Right kidney (tissue), 1 donor: ENCODE measurements at regions not wholly inside any gene's neighbourhood (a gene's known extent, or its start where the extent isn't known, plus 50 kb on each side); places are given as distances from the start of the nearest gene placed in this dataset.

ENCODE experiments used
- DNase-seq: peaks from one replicate; pipeline ENCODE4 v3.0.0-alpha.2; 2016

GRCh38 chr3:104878395-104878794 is 488.3 kb upstream of the ALCAM start:
- DNase-seq, result no peak

GRCh38 chr3:104879919-104880318 is 486.8 kb upstream of the ALCAM start:
- DNase-seq, result no peak

- DNase-seq, result no peak
Observed at GRCh38 chr3:104885214-104885814, 481.4 kb upstream of the ALCAM start.

- no peak for DNase-seq
Observed at GRCh38 chr3:104886220-104886995, 480.3 kb upstream of the ALCAM start.

- no peak for DNase-seq
Observed at GRCh38 chr3:104887069-104887468, 479.6 kb upstream of the ALCAM start.

GRCh38 chr3:104887619-104888018 is 479.1 kb upstream of the ALCAM start:
- DNase-seq, result no peak

GRCh38 chr3:104892044-104892443 is 474.7 kb upstream of the ALCAM start:
- no peak for DNase-seq

- no peak for DNase-seq
Observed at GRCh38 chr3:104896624-104897023, 470.1 kb upstream of the ALCAM start.

- no peak for DNase-seq
Observed at GRCh38 chr3:104901396-104901795, 465.3 kb upstream of the ALCAM start.

GRCh38 chr3:104903064-104903463 is 463.6 kb upstream of the ALCAM start:
- DNase-seq, result no peak

GRCh38 chr3:104906001-104906639 is 460.6 kb upstream of the ALCAM start:
- no peak for DNase-seq

- DNase-seq, result no peak
Observed at GRCh38 chr3:104907507-104907906, 459.2 kb upstream of the ALCAM start.

GRCh38 chr3:104908761-104909160 is 457.9 kb upstream of the ALCAM start:
- no peak for DNase-seq

- peak; percentile 28 for DNase-seq
Observed at GRCh38 chr3:104909198-104909597, 457.5 kb upstream of the ALCAM start.

- DNase-seq, result no peak
Observed at GRCh38 chr3:104909721-104910120, 457.0 kb upstream of the ALCAM start.

- no peak for DNase-seq
Observed at GRCh38 chr3:104911376-104911775, 455.3 kb upstream of the ALCAM start.

GRCh38 chr3:104916971-104917370 is 449.7 kb upstream of the ALCAM start:
- DNase-seq, result no peak

GRCh38 chr3:104920512-104920911 is 446.2 kb upstream of the ALCAM start:
- DNase-seq, result no peak

GRCh38 chr3:104933972-104934371 is 432.7 kb upstream of the ALCAM start:
- no peak for DNase-seq

- DNase-seq, result no peak
Observed at GRCh38 chr3:104935613-104936012, 431.1 kb upstream of the ALCAM start.

GRCh38 chr3:104939196-104939595 is 427.5 kb upstream of the ALCAM start:
- DNase-seq, result no peak

GRCh38 chr3:104941785-104942184 is 424.9 kb upstream of the ALCAM start:
- DNase-seq, result no peak

- DNase-seq, result no peak
Observed at GRCh38 chr3:104943974-104944373, 422.7 kb upstream of the ALCAM start.

GRCh38 chr3:104947943-104948342 is 418.8 kb upstream of the ALCAM start:
- DNase-seq, result no peak
